Caco-2 (cell line): ENCODE measurements at regions not wholly inside any gene's neighbourhood (a gene's known extent, or its start where the extent isn't known, plus 50 kb on each side); places are given as distances from the start of the nearest gene placed in this dataset.

Source experiments
- BruUV-seq: library from RNA; stranded (reverse); fragments of 400-500 nt; replicated peaks from 2 replicates; lab custom pipeline; 2021; lab: Mats Ljungman, UMichigan
- CTCF ChIA-PET: fragments of 300-600 bp; sonication (Branson Sonifier 250); formaldehyde crosslinking; loops from one replicate; lab custom pipeline; 2022; ENCODE audit warnings: antibody characterized with exemption; lab: Charles Lee
- POLR2A ChIA-PET: fragments of 300-600 bp; sonication (Branson Sonifier 250); formaldehyde crosslinking; loops from one replicate; lab custom pipeline; 2022; ENCODE audit warnings: antibody characterized with exemption; lab: Charles Lee
- DNase-seq, 2 experiments: peaks; one replicate each; pipeline versions ENCODE4 v3.0.0 to v3.0.0-alpha.2; 2020 to 2022
- H3K27me3 ChIP-seq: replicated peaks from 2 replicates; pipeline ENCODE4 v1.6.0; 2011; ENCODE audit warnings: low read length; ENCODE audit not compliant: control insufficient read depth, insufficient read depth
- H3K36me3 ChIP-seq: 2 replicates; pipeline ENCODE4 v1.5.1; 2011; ENCODE audit warnings: low read length; ENCODE audit not compliant: control insufficient read depth, insufficient read depth
- H3K4me1 ChIP-seq: fragments of 250-450 bp; sonication (Bioruptor Pico); 2 replicates; pipeline ENCODE4 v1.5.1; 2020; ENCODE audit warnings: mild to moderate bottlenecking
- H3K4me3 ChIP-seq: 2 replicates; pipeline ENCODE4 v1.5.1; 2011; ENCODE audit warnings: low read depth, mild to moderate bottlenecking, control low read depth, low read length
- H3K9me3 ChIP-seq: fragments of 250-450 bp; sonication (Bioruptor Pico); 2 replicates; pipeline ENCODE4 v1.5.1; 2020; ENCODE audit warnings: mild to moderate bottlenecking, moderate library complexity
- H3K27ac Mint-ChIP-seq: one replicate; pipeline ENCODE4 v1.8.0; 2022; ENCODE audit warnings: mixed read lengths; ENCODE audit not compliant: unreplicated experiment
- H3K27me3 Mint-ChIP-seq: one replicate; pipeline ENCODE4 v1.8.0; 2022; ENCODE audit warnings: mixed read lengths; ENCODE audit not compliant: insufficient read depth, unreplicated experiment
- H3K36me3 Mint-ChIP-seq: one replicate; pipeline ENCODE4 v1.8.0; 2022; ENCODE audit warnings: mild to moderate bottlenecking, mixed read lengths; ENCODE audit not compliant: insufficient read depth, unreplicated experiment
- H3K4me1 Mint-ChIP-seq: one replicate; pipeline ENCODE4 v1.8.0; 2022; ENCODE audit warnings: low read depth, mixed read lengths; ENCODE audit not compliant: unreplicated experiment
- H3K4me3 Mint-ChIP-seq: one replicate; pipeline ENCODE4 v1.8.0; 2022; ENCODE audit warnings: mild to moderate bottlenecking, moderate library complexity, mixed read lengths; ENCODE audit not compliant: unreplicated experiment
- H3K9me3 Mint-ChIP-seq: one replicate; pipeline ENCODE4 v1.8.0; 2022; ENCODE audit warnings: mixed read lengths; ENCODE audit not compliant: unreplicated experiment
- CTCF ChIP-seq, 2 experiments: fragments of 200-600 bp in 1 of 2; IDR thresholded peaks; 1 replicate in 1 of 2; 2 replicates in 1 of 2; pipeline versions ENCODE4 v1.5.1 to v1.8.0; 2011 to 2022; ENCODE audit warnings: antibody characterized with exemption in 1 of 2, control low read depth in 1 of 2, inconsistent platforms in 1 of 2, low read depth in 1 of 2, low read length in 1 of 2, mild to moderate bottlenecking in 1 of 2, moderate library complexity in 1 of 2; ENCODE audit not compliant: insufficient read depth in 1 of 2, severe bottlenecking in 1 of 2, unreplicated experiment in 1 of 2
- intact Hi-C: fragments of 100-400 bp; cut with micrococcal nuclease; formaldehyde crosslinking; loops from one replicate; pipeline ENCODE4 v1.10.0; 2022; ENCODE audit not compliant: unreplicated experiment

- ChIA-PET CTCF (no interaction called here), POLR2A (no interaction called here)
- no TSS peak for BruUV-seq
- no peak overlapping the region for H3K4me3 Mint-ChIP-seq
- no peaks in the 10 kb centered on the region for H3K36me3 Mint-ChIP-seq
- no peak for TF ChIP-seq CTCF (IDR thresholded peaks at IDR 0.05; ENCODE audit: insufficient read depth in 1 of 2, low read depth in 1 of 2, low read length in 1 of 2, severe bottlenecking in 1 of 2, unreplicated experiment in 1 of 2)
- peaks cover 7% of the 10 kb centered on the region for H3K27me3 Mint-ChIP-seq
- Histone ChIP-seq H3K4me3 (no peak overlapping the region), H3K4me1 (no peaks in the 10 kb centered on the region), H3K36me3 (no peaks in the 10 kb centered on the region), H3K27me3 (no peaks in the 10 kb centered on the region; the same call in 1 of the 2 replicates), H3K9me3 (no peaks in the 10 kb centered on the region)
- DNase-seq = no peak
- no peaks in the 10 kb centered on the region for H3K9me3 Mint-ChIP-seq
- intact Hi-C loops = no loop called here
- H3K27ac Mint-ChIP-seq = no peak overlapping the region
- H3K4me1 Mint-ChIP-seq = no peaks in the 10 kb centered on the region
These were observed 558.0 kb downstream of the EBF1 start for GRCh38 chr5:158541536-158542297.

- intact Hi-C loops = no loop called here
- H3K4me3 ChIP-seq = no peak overlapping the region
- BruUV-seq = no TSS peak
- Mint-ChIP-seq H3K36me3 (no peaks in the 10 kb centered on the region), H3K4me1 (no peaks in the 10 kb centered on the region), H3K27ac (no peak overlapping the region), H3K4me3 (no peak overlapping the region), H3K9me3 (no peaks in the 10 kb centered on the region), H3K27me3 (peaks cover 7% of the 10 kb centered on the region)
- ChIA-PET CTCF (no interaction called here), POLR2A (no interaction called here)
- H3K36me3 ChIP-seq = no peaks in the 10 kb centered on the region
- no peak for TF ChIP-seq CTCF (IDR thresholded peaks at IDR 0.05; ENCODE audit: insufficient read depth in 1 of 2, low read depth in 1 of 2, low read length in 1 of 2, severe bottlenecking in 1 of 2, unreplicated experiment in 1 of 2)
- H3K27me3 ChIP-seq = no peaks in the 10 kb centered on the region; the same call in 1 of the 2 replicates
- H3K4me1 ChIP-seq = no peaks in the 10 kb centered on the region
- DNase-seq = no peak
- no peaks in the 10 kb centered on the region for H3K9me3 ChIP-seq
These were observed 561.1 kb downstream of the EBF1 start for GRCh38 chr5:158538506-158539074.

GRCh38 chr5:158537366-158537765 is 562.4 kb downstream of the EBF1 start:
- Histone ChIP-seq H3K4me3 (no peak overlapping the region), H3K9me3 (no peaks in the 10 kb centered on the region), H3K36me3 (no peaks in the 10 kb centered on the region), H3K27me3 (no peaks in the 10 kb centered on the region; the same call in 1 of the 2 replicates), H3K4me1 (no peaks in the 10 kb centered on the region)
- TF ChIP-seq CTCF (IDR thresholded peaks at IDR 0.05; ENCODE audit: insufficient read depth in 1 of 2, low read depth in 1 of 2, low read length in 1 of 2, severe bottlenecking in 1 of 2, unreplicated experiment in 1 of 2) = no peak
- Mint-ChIP-seq H3K9me3 (no peaks in the 10 kb centered on the region), H3K27ac (no peak overlapping the region), H3K36me3 (no peaks in the 10 kb centered on the region), H3K4me3 (no peak overlapping the region), H3K27me3 (peaks cover 10% of the 10 kb centered on the region), H3K4me1 (no peaks in the 10 kb centered on the region)
- no peak for DNase-seq
- intact Hi-C loops = no loop called here
- POLR2A ChIA-PET = no interaction called here
- CTCF ChIA-PET = interaction anchor here (0.5 kb wide), 1 partner anchor 363 kb away, joined by 7 read pairs; no protein-coding TSS in a partner anchor
- no TSS peak for BruUV-seq
